Bronchial epithelial cell (primary cell): ENCODE measurements at regions not wholly inside any gene's neighbourhood (a gene's known extent, or its start where the extent isn't known, plus 50 kb on each side); places are given as distances from the start of the nearest gene placed in this dataset.

Experiments
- DNase-seq: peaks from one replicate; pipeline ENCODE4 v3.0.0-alpha.2; 2010; ENCODE audit warnings: low read depth
- FAIRE-seq: peaks from 2 replicates; lab custom pipeline; 2011; peaks lifted over from hg19 to GRCh38; lab: Jason Lieb, UNC
- H3K27me3 ChIP-seq: 2 replicates; pipeline ENCODE4 v1.5.1; 2011; ENCODE audit warnings: low read length; ENCODE audit not compliant: control insufficient read depth, insufficient read depth
- H3K36me3 ChIP-seq: 2 replicates; pipeline ENCODE4 v1.5.1; 2011; ENCODE audit warnings: low read length; ENCODE audit not compliant: control insufficient read depth, insufficient read depth
- H3K4me3 ChIP-seq: 2 replicates; pipeline ENCODE4 v1.5.1; 2011; ENCODE audit warnings: mild to moderate bottlenecking, low read depth, low read length, control low read depth
- CTCF ChIP-seq: IDR thresholded peaks from 2 replicates; pipeline ENCODE4 v1.5.1; 2011; ENCODE audit warnings: mild to moderate bottlenecking, moderate library complexity, low read length, control low read depth, inconsistent platforms; ENCODE audit not compliant: insufficient read depth, severe bottlenecking

- no peaks in the 10 kb centered on the region for H3K27me3 ChIP-seq
- no peak for TF ChIP-seq CTCF
- no peak for DNase-seq
- no peaks in the 10 kb centered on the region for H3K36me3 ChIP-seq
- FAIRE-seq: no peak
- H3K4me3 ChIP-seq: no peak overlapping the region
Observed at GRCh38 chr16:76175718-76176117, 101.5 kb upstream of the CNTNAP4 start.

- Histone ChIP-seq H3K36me3 (no peaks in the 10 kb centered on the region), H3K4me3 (no peak overlapping the region), H3K27me3 (no peaks in the 10 kb centered on the region)
- DNase-seq (no peak), FAIRE-seq (no peak)
- no peak for TF ChIP-seq CTCF
Observed at GRCh38 chr16:76176153-76176552, 101.0 kb upstream of the CNTNAP4 start.

- FAIRE-seq: no peak
- Histone ChIP-seq H3K27me3 (no peaks in the 10 kb centered on the region), H3K36me3 (no peaks in the 10 kb centered on the region), H3K4me3 (no peak overlapping the region)
- no peak for TF ChIP-seq CTCF
- no peak for DNase-seq
Observed at GRCh38 chr16:76176616-76177015, 100.6 kb upstream of the CNTNAP4 start.

GRCh38 chr16:76182041-76182635, 95.1 kb upstream of the CNTNAP4 start:
- TF ChIP-seq CTCF: no peak
- FAIRE-seq (no peak), DNase-seq (no peak)
- H3K27me3 ChIP-seq: no peaks in the 10 kb centered on the region
- no peaks in the 10 kb centered on the region for H3K36me3 ChIP-seq
- H3K4me3 ChIP-seq: no peak overlapping the region

GRCh38 chr16:76183647-76184046, 93.6 kb upstream of the CNTNAP4 start:
- FAIRE-seq (no peak), DNase-seq (no peak)
- H3K4me3 ChIP-seq: no peak overlapping the region
- no peaks in the 10 kb centered on the region for H3K36me3 ChIP-seq
- no peak for TF ChIP-seq CTCF
- no peaks in the 10 kb centered on the region for H3K27me3 ChIP-seq

GRCh38 chr16:76190057-76190456, 87.1 kb upstream of the CNTNAP4 start:
- no peaks in the 10 kb centered on the region for H3K27me3 ChIP-seq
- H3K4me3 ChIP-seq: no peak overlapping the region
- DNase-seq (no peak), FAIRE-seq (no peak)
- TF ChIP-seq CTCF: no peak
- no peaks in the 10 kb centered on the region for H3K36me3 ChIP-seq
